GM21528 (cell line): ENCODE measurements at regions not wholly inside any gene's neighbourhood (a gene's known extent, or its start where the extent isn't known, plus 50 kb on each side); places are given as distances from the start of the nearest gene placed in this dataset.
"Not testable (repeated sequence)": the region's sequence is repeated elsewhere in the genome, so short reads cannot be mapped to it uniquely, and the experiment has no call there.

Experiments
- ATAC-seq: cut with Tn5 transposase; IDR thresholded peaks from one replicate; pipeline ENCODE4 v1.9.1; 2021; ENCODE audit warnings: mild to moderate bottlenecking, moderate library complexity; ENCODE audit not compliant: unreplicated experiment, low FRiP score

GRCh38 chr2:43005245-43005974, 213.0 kb upstream of the HAAO start:
- no peak for ATAC-seq

- no peak for ATAC-seq
Measured at GRCh38 chr2:43004879-43005244, 212.5 kb upstream of the HAAO start.

GRCh38 chr2:43004126-43004865, 211.9 kb upstream of the HAAO start:
- not testable (repeated sequence) for ATAC-seq

GRCh38 chr2:43003702-43004101, 211.3 kb upstream of the HAAO start:
- ATAC-seq, result no peak

GRCh38 chr2:43001787-43002468, 209.5 kb upstream of the HAAO start:
- no peak for ATAC-seq

GRCh38 chr2:43001055-43001378, 208.6 kb upstream of the HAAO start:
- no peak for ATAC-seq

- no peak for ATAC-seq
Measured at GRCh38 chr2:43000242-43001054, 208.1 kb upstream of the HAAO start.

GRCh38 chr2:42999856-43000241, 207.5 kb upstream of the HAAO start:
- ATAC-seq, result no peak

- no peak for ATAC-seq
Measured at GRCh38 chr2:42999391-42999841, 207.0 kb upstream of the HAAO start.

- no peak for ATAC-seq
Measured at GRCh38 chr2:42998721-42999120, 206.3 kb upstream of the HAAO start.

- no peak for ATAC-seq
Measured at GRCh38 chr2:42996528-42996927, 204.1 kb upstream of the HAAO start.

- no peak for ATAC-seq
Measured at GRCh38 chr2:42995752-42996422, 203.5 kb upstream of the HAAO start.

GRCh38 chr2:42989283-42990081, 197.1 kb upstream of the HAAO start:
- ATAC-seq, result not testable (repeated sequence)

GRCh38 chr2:42988055-42988454, 195.7 kb upstream of the HAAO start:
- ATAC-seq, result not testable (repeated sequence)

- ATAC-seq, result no peak
Measured at GRCh38 chr2:42987112-42987922, 194.9 kb upstream of the HAAO start.

- no peak for ATAC-seq
Measured at GRCh38 chr2:42984617-42985016, 192.2 kb upstream of the HAAO start.

GRCh38 chr2:42984081-42984480, 191.7 kb upstream of the HAAO start:
- ATAC-seq, result no peak

GRCh38 chr2:42980764-42981416, 188.5 kb upstream of the HAAO start:
- no peak for ATAC-seq
